PC-3 (cell line): ENCODE measurements at regions not wholly inside any gene's neighbourhood (a gene's known extent, or its start where the extent isn't known, plus 50 kb on each side); places are given as distances from the start of the nearest gene placed in this dataset.

Experiments
- ATAC-seq: fragments of 200-7000 bp; cut with Tn5 transposase; 2 replicates; pipeline ENCODE4 v1.9.1; 2020; ENCODE audit warnings: mild to moderate bottlenecking, moderate library complexity
- BruUV-seq: library from RNA; stranded (reverse); fragments of 400-500 nt; replicated peaks from 2 replicates; lab custom pipeline; 2021; lab: Mats Ljungman, UMichigan
- CTCF ChIA-PET: fragments of 300-600 bp; sonication (Branson Sonifier 250); formaldehyde crosslinking; loops from one replicate; lab custom pipeline; 2022; ENCODE audit warnings: antibody characterized with exemption; lab: Charles Lee
- POLR2A ChIA-PET: fragments of 300-600 bp; sonication (Branson Sonifier 250); formaldehyde crosslinking; loops from one replicate; lab custom pipeline; 2022; ENCODE audit warnings: antibody characterized with exemption; ENCODE audit not compliant: unreplicated experiment; lab: Charles Lee
- DNase-seq: peaks from one replicate; pipeline ENCODE4 v3.0.0-alpha.2; 2015
- H2AFZ ChIP-seq: fragments of 300-600 bp; sonication (generic); 2 replicates; pipeline ENCODE4 v1.6.0; 2016; ENCODE audit warnings: antibody characterized with exemption, low read length
- H3F3A ChIP-seq: fragments of 300-600 bp; sonication (generic); one replicate; pipeline ENCODE4 v1.6.0; 2017; ENCODE audit warnings: antibody characterized with exemption, low read length, control low read depth, mild to moderate bottlenecking; ENCODE audit not compliant: unreplicated experiment
- H3K27ac ChIP-seq: fragments of 300-600 bp; sonication (generic); 2 replicates; pipeline ENCODE4 v1.5.1; 2016; ENCODE audit warnings: mild to moderate bottlenecking, low read length
- H3K27me3 ChIP-seq: fragments of 300-600 bp; sonication (generic); 2 replicates; pipeline ENCODE4 v1.6.1; 2016; ENCODE audit warnings: low read length, mixed read lengths
- H3K36me3 ChIP-seq: fragments of 300-600 bp; sonication (generic); 2 replicates; pipeline ENCODE4 v1.6.1; 2016; ENCODE audit warnings: low read depth, mixed run types, low read length, mixed read lengths
- H3K4me1 ChIP-seq: fragments of 300-600 bp; sonication (generic); 2 replicates; pipeline ENCODE4 v1.5.1; 2016; ENCODE audit warnings: low read length; ENCODE audit not compliant: insufficient read depth
- H3K4me2 ChIP-seq: fragments of 300-600 bp; sonication (generic); 2 replicates; pipeline ENCODE4 v1.6.0; 2016; ENCODE audit warnings: low read length
- H3K4me3 ChIP-seq: fragments of 300-600 bp; sonication (generic); 2 replicates; pipeline ENCODE4 v1.5.1; 2016; ENCODE audit warnings: mild to moderate bottlenecking, low read length, mixed read lengths
- H3K79me2 ChIP-seq: fragments of 300-600 bp; sonication (generic); 2 replicates; pipeline ENCODE4 v1.6.1; 2017; ENCODE audit warnings: low read length, mixed read lengths
- H3K9ac ChIP-seq: fragments of 300-600 bp; sonication (generic); 2 replicates; pipeline ENCODE4 v1.6.0; 2016; ENCODE audit warnings: mild to moderate bottlenecking, low read length
- H3K9me2 ChIP-seq: fragments of 300-600 bp; sonication (generic); replicated peaks from 2 replicates; pipeline ENCODE4 v1.6.1; 2016; ENCODE audit warnings: mixed run types, low read length, mixed read lengths
- H3K9me3 ChIP-seq: fragments of 300-600 bp; sonication (generic); 2 replicates; pipeline ENCODE4 v1.6.1; 2016; ENCODE audit warnings: low read length, mixed read lengths
- H4K20me1 ChIP-seq: fragments of 300-600 bp; sonication (generic); 2 replicates; pipeline ENCODE4 v1.6.1; 2016; ENCODE audit warnings: low read length, mixed read lengths
- EZH2 ChIP-seq: fragments of 300-600 bp; sonication (generic); IDR thresholded peaks from one replicate; pipeline ENCODE4 v1.6.1; 2017; ENCODE audit warnings: antibody characterized with exemption, mild to moderate bottlenecking, low read length; ENCODE audit not compliant: unreplicated experiment
- EZH2phosphoT487 ChIP-seq: fragments of 300-600 bp; sonication (generic); IDR thresholded peaks from 2 replicates; pipeline ENCODE4 v1.6.1; 2018; ENCODE audit warnings: mild to moderate bottlenecking, antibody characterized with exemption, low read length, borderline replicate concordance
- intact Hi-C: fragments of 100-400 bp; cut with micrococcal nuclease; formaldehyde crosslinking; loops from 2 replicates; pipeline ENCODE4 v1.9.0; 2023
- TF ChIP-seq, protein P1 (sequence below): fragments of 300-600 bp; sonication (generic); conservative IDR thresholded peaks from 2 replicates; pipeline ENCODE4 v1.5.1; 2017; ENCODE audit warnings: antibody characterized with exemption, low read depth, mild to moderate bottlenecking, low read length

DNA sequence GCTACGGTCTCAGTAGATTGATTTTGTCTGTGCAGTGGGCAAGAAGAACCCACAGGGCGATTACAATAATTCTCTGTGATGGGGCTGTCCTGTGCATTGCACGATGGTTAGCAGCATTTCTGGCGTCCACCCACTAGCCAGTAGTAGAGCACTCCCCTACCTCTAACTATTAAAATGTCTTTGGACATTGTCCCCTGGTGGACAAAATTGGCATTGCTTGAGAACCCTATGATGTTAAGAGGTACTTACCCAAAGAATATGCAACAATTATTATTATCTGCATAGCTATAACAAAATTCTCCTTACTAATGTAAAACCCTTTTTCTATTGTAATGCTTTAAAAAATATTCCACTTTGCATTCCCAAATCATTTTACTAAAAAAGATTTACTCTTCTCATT lies 109.5 kb upstream of the VCX3A start:
- no peak overlapping the region for H3K4me3 ChIP-seq
- DNase-seq (peak; percentile 1), ATAC-seq (no peak)
- H3K4me1 ChIP-seq: no peaks in the 10 kb centered on the region
- POLR2A ChIA-PET: no interaction called here
- CTCF ChIA-PET: no interaction called here
- no peak overlapping the region for H3K4me2 ChIP-seq
- no TSS peak for BruUV-seq
- TF ChIP-seq, protein P1, sequence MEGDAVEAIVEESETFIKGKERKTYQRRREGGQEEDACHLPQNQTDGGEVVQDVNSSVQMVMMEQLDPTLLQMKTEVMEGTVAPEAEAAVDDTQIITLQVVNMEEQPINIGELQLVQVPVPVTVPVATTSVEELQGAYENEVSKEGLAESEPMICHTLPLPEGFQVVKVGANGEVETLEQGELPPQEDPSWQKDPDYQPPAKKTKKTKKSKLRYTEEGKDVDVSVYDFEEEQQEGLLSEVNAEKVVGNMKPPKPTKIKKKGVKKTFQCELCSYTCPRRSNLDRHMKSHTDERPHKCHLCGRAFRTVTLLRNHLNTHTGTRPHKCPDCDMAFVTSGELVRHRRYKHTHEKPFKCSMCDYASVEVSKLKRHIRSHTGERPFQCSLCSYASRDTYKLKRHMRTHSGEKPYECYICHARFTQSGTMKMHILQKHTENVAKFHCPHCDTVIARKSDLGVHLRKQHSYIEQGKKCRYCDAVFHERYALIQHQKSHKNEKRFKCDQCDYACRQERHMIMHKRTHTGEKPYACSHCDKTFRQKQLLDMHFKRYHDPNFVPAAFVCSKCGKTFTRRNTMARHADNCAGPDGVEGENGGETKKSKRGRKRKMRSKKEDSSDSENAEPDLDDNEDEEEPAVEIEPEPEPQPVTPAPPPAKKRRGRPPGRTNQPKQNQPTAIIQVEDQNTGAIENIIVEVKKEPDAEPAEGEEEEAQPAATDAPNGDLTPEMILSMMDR: peak; percentile 27; the same call in 1 of the 2 replicates
- TF ChIP-seq EZH2phosphoT487: no peak
- no peak for TF ChIP-seq EZH2
- no peaks in the 10 kb centered on the region for H3K79me2 ChIP-seq
- H4K20me1 ChIP-seq: no peaks in the 10 kb centered on the region
- H3K9me3 ChIP-seq: no peaks in the 10 kb centered on the region
- H3K9me2 ChIP-seq: no peaks in the 10 kb centered on the region
- intact Hi-C loops: no loop called here
- no peak overlapping the region for H3K27ac ChIP-seq
- no peak overlapping the region for H2AFZ ChIP-seq
- H3K36me3 ChIP-seq: no peaks in the 10 kb centered on the region
- H3K9ac ChIP-seq: no peak overlapping the region
- H3K27me3 ChIP-seq: no peaks in the 10 kb centered on the region
- H3F3A ChIP-seq: no peaks in the 10 kb centered on the region

DNA sequence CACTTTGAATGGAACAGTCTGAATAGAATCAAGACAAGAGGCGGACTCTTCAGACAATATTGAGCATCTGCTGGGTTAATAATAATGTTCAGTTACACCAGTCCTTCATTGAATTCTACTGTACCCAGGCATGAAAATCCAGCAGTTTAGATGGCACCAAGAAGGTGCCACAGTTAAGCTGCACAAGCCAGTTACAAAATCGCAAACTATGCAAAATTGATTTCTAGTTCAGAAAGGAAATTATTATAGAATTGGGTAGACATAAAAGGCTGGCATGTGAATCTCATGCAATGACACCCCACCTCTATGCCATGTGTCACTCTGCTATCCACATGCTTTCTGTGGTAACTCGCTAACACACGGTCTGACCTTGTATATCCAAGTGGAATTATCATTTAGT lies 105.8 kb upstream of the VCX3A start:
- ChIA-PET POLR2A (no interaction called here), CTCF (no interaction called here)
- Histone ChIP-seq H3K9me2 (no peaks in the 10 kb centered on the region), H3K79me2 (no peaks in the 10 kb centered on the region), H3K4me3 (no peak overlapping the region), H3K36me3 (no peaks in the 10 kb centered on the region), H4K20me1 (no peaks in the 10 kb centered on the region), H3K4me1 (no peaks in the 10 kb centered on the region), H3K27me3 (no peaks in the 10 kb centered on the region), H3F3A (no peaks in the 10 kb centered on the region), H3K9me3 (no peaks in the 10 kb centered on the region), H3K9ac (no peak overlapping the region), H3K27ac (no peak overlapping the region), H3K4me2 (no peak overlapping the region), H2AFZ (no peak overlapping the region)
- ATAC-seq (no peak), DNase-seq (no peak)
- no TSS peak for BruUV-seq
- TF ChIP-seq, protein P1: no peak
- no peak for TF ChIP-seq EZH2
- no peak for TF ChIP-seq EZH2phosphoT487
- intact Hi-C loops: no loop called here

DNA sequence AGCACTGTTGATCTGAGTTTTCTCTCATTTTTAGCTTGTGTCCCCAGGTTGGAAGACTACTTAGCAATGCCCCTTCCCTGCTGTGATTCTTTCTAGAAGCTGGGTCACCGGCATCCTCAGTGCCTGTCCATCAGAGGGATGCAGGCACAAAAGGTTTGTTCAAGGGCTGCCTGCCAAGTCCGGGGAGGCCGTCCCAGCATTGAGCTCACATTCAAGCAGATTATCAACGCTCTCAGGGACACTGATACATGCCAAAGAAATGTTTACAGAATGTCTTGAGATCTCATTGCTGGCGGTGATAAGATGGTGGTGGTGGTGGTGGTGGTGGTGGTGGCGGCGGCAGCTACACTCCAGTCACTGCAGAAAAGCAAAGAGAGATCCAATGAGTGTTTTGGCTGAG lies 79.6 kb upstream of the VCX3A start:
- ChIA-PET CTCF (no interaction called here), POLR2A (no interaction called here)
- no peak overlapping the region for H2AFZ ChIP-seq
- no TSS peak for BruUV-seq
- H4K20me1 ChIP-seq: no peaks in the 10 kb centered on the region
- ATAC-seq: no peak
- no peaks in the 10 kb centered on the region for H3K27me3 ChIP-seq
- no peaks in the 10 kb centered on the region for H3K36me3 ChIP-seq
- no peak overlapping the region for H3K4me3 ChIP-seq
- H3K4me1 ChIP-seq: no peaks in the 10 kb centered on the region
- DNase-seq: no peak
- no peaks in the 10 kb centered on the region for H3K79me2 ChIP-seq
- H3K9me2 ChIP-seq: no peaks in the 10 kb centered on the region
- H3F3A ChIP-seq: no peaks in the 10 kb centered on the region
- intact Hi-C loops: no loop called here
- no peak overlapping the region for H3K27ac ChIP-seq
- TF ChIP-seq EZH2phosphoT487 (no peak), EZH2 (no peak)
- TF ChIP-seq, protein P1: no peak
- H3K9ac ChIP-seq: no peak overlapping the region
- H3K4me2 ChIP-seq: no peak overlapping the region
- no peaks in the 10 kb centered on the region for H3K9me3 ChIP-seq
